ENCODE measurements at regions not wholly inside any gene's neighbourhood (a gene's known extent, or its start where the extent isn't known, plus 50 kb on each side); places are given as distances from the start of the nearest gene placed in this dataset.
A peak's percentile ranks its signal among the peaks of the same experiment; 100 is the strongest.

GRCh38 chr14:87494010-87494409 is 499.0 kb downstream of the GALC start:
- in situ Hi-C loops (cut with HindIII; ENCODE audit: low pct_unique_long_range_greater_than_20kb, low sequenced_read_pairs), result no loop called here
- DNase-seq (ENCODE audit: low read depth), result peak; percentile 5

GRCh38 chr14:87492561-87492960 is 500.4 kb downstream of the GALC start:
- DNase-seq (ENCODE audit: low read depth), result no peak
- in situ Hi-C loops (cut with HindIII; ENCODE audit: low pct_unique_long_range_greater_than_20kb, low sequenced_read_pairs), result no loop called here

DNA sequence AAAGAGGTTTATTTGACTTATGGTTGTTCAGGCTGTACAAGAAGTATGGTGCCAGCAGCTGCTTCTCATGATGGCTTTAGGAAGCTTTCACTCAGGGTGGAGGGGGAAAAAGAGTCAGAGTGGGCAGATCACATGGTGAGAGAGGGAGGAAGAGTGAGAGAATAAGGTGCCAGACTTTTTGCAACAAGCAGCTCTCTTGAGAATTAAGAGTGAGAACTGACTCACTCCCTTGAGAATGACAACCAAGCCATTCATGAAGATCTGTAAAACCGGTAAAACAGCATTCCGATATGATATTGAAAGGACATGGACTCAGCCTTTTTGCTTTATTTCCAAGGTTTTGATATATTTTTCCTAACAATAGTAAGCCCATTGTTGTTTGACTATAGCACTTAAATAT is 501.2 kb downstream of the GALC start:
- no peak for DNase-seq (ENCODE audit: low read depth)
- in situ Hi-C loops (cut with HindIII; ENCODE audit: low pct_unique_long_range_greater_than_20kb, low sequenced_read_pairs), result no loop called here

DNA sequence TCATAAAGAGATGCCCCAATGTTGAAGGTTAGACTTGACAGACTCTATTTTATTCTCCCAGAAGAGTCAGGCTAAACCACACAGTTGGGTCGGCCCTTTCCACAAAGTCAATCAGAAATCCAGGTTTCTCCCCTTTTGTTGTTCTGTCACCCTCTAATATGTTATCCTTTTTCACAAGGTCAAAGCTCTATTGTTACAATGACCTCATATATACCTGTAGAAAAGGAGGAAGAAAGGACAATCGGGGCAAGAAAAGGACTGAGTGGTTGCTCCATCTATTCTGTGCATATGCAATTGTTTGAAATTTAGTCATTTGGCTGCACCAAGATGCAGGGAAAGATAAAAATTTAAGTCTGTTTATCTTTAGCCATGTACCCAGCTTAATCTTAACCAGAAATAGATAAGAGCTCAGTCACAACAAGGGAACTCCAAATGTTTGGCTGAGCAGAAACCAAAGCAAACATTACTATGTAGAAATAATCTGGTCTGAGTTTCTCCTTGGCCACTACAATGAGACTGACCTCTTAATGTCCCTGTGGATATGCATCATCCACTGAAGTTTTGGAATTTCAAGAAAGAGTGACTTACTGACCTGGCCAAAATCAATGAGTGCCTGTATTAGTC is 503.7 kb downstream of the GALC start:
- in situ Hi-C loops (cut with HindIII; ENCODE audit: low pct_unique_long_range_greater_than_20kb, low sequenced_read_pairs), result no loop called here
- DNase-seq (ENCODE audit: low read depth), result no peak

DNA sequence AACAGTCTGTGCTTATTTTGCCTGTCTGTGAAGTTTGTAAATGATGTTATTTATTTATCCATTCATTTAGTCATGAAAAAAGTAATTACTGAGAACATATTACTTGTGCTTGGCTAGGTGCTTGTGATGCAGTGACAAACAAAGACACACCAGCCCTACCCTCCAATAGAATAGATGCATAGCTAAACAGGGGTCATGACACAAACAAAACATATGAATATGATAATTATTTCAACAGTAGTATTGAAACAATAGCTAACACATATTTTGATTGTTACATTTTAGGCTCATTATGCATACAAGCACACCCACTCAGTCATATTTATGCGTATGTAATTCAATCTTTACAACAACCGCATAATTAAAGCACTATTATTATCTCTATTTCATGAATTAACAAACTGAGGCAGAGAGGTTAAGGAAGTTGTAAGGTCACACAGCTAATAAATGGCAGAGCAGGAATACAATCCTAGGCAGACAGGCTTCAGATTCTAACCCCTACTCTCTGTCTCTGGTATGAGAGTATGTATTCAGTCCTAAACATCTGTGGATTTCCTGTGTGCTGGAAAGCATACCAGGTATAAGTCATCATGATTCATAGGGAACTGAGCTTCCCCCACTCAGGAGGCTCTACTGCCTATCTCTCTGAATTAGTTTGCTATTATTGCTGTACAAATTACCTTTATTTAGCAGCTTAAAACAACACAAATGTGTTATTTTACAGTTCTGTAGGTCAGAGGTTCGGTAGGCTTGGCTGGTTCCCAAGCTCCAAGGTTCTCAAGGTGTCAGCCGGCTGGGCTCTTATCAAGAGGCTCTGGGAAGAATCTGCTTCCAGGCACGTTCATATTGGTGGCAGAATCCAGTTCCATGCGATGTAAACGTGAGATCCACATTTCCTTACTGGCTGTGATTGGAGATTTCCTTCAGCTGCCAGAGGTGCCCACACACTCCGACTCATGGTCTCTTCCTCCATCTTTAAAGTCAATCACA is 509.4 kb downstream of the GALC start:
- peak; percentile 16 for DNase-seq (ENCODE audit: low read depth)
- in situ Hi-C loops (cut with HindIII; ENCODE audit: low pct_unique_long_range_greater_than_20kb, low sequenced_read_pairs), result no loop called here

DNA sequence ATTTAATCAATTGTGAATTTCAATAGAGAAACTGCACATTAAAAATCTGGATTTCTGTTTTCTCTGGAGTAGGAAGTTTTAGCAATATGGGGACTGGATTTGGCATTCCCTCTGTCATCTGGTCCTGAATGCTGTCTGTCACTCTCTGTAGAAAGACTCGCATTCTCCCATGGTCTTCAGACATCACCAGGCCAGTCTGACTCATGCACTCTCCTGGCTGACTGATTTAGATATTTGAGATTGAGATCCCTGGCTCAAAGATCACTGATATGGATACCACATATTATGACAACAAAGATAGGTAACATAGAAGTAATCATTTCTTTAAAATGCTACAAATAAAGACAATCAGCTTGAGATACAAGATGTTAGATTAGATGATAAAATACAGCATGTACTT is 524.5 kb downstream of the GALC start:
- peak; percentile 12 for DNase-seq (ENCODE audit: low read depth)
- in situ Hi-C loops (cut with HindIII; ENCODE audit: low pct_unique_long_range_greater_than_20kb, low sequenced_read_pairs), result no loop called here

GRCh38 chr14:87467578-87467977 is 525.4 kb downstream of the GALC start:
- no peak for DNase-seq (ENCODE audit: low read depth)
- in situ Hi-C loops (cut with HindIII; ENCODE audit: low pct_unique_long_range_greater_than_20kb, low sequenced_read_pairs), result no loop called here

GRCh38 chr14:87465770-87466169 is 527.2 kb downstream of the GALC start:
- in situ Hi-C loops (cut with HindIII; ENCODE audit: low pct_unique_long_range_greater_than_20kb, low sequenced_read_pairs), result no loop called here

DNA sequence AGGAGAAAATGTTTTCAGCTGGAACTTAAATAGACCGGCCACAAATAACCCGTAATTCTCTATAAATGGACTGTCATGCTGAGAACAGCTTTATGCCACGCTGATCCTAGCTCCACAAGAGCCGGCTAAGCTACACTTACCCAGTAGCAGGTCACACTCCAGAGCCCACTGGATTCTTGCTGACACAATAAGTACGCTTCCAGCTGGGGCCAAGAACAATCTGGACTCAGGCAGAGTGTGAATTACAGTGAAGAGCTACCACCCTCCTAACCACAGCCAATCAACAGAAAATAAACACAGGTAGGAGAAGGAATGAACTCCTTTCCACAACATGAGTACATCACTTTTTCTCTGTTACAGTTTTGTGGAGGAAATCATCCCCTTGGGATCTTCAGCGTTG is 531.3 kb downstream of the GALC start:
- peak; percentile 32 for DNase-seq (ENCODE audit: low read depth)

More at GRCh38 chr14:87465770-87466169, 527.2 kb downstream of the GALC start:
- DNase-seq (ENCODE audit: low read depth), result no peak

DNA sequence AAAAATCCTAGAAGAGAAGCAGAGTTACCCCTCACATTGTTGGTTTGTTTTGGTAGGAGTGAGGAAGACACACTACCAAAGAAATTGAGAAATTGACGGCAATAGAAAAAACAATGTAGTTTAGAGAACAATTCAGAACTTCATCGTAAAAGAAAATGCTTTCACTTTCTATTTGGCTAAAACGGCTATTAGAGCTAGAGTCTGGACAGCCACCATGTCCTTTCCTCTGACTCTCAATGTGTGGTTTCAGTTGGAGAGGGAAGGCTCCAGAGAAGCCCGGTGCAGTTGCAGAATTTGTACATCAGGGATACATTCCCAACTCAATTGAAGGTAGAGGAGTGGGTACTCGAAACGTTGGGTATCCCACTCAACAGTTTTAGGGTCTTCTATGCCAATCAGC is 535.3 kb downstream of the GALC start:
- in situ Hi-C loops (cut with HindIII; ENCODE audit: low pct_unique_long_range_greater_than_20kb, low sequenced_read_pairs), result no loop called here
- DNase-seq (ENCODE audit: low read depth), result no peak

More for the DNA sequence above, 531.3 kb downstream of the GALC start:
- in situ Hi-C loops (cut with HindIII; ENCODE audit: low pct_unique_long_range_greater_than_20kb, low sequenced_read_pairs), result no loop called here

DNA sequence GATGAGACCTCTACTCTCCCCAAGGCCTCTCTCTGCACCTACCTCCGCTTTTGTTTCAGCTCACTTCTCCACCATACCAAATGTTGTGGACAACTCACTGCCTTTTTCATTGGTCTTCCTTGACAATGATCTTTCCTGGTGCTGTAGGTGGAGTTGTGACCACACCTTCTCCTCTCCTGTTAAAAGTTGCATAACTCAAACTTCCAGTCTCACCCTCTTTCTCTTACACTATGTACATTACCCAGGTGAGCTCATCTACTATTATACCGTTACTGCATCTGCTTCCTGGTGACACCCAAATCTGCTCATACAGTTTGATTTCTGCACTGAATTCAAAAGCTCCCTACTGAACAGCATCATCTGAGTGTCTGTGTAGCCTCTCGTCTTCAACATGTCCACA is 542.8 kb downstream of the GALC start:
- in situ Hi-C loops (cut with HindIII; ENCODE audit: low pct_unique_long_range_greater_than_20kb, low sequenced_read_pairs), result no loop called here

GRCh38 chr14:87449016-87449415 is 544.0 kb downstream of the GALC start:
- no peak for DNase-seq (ENCODE audit: low read depth)
- in situ Hi-C loops (cut with HindIII; ENCODE audit: low pct_unique_long_range_greater_than_20kb, low sequenced_read_pairs), result no loop called here

More for the DNA sequence above, 542.8 kb downstream of the GALC start:
- no peak for DNase-seq (ENCODE audit: low read depth)

- no peak for DNase-seq (ENCODE audit: low read depth)
- in situ Hi-C loops (cut with HindIII; ENCODE audit: low pct_unique_long_range_greater_than_20kb, low sequenced_read_pairs), result no loop called here
Measured at GRCh38 chr14:87443787-87444186, 549.2 kb downstream of the GALC start.

GRCh38 chr14:87443039-87443438 is 549.9 kb downstream of the GALC start:
- in situ Hi-C loops (cut with HindIII; ENCODE audit: low pct_unique_long_range_greater_than_20kb, low sequenced_read_pairs), result no loop called here
- DNase-seq (ENCODE audit: low read depth), result no peak

GRCh38 chr14:87437158-87437557 is 555.8 kb downstream of the GALC start:
- in situ Hi-C loops (cut with HindIII; ENCODE audit: low pct_unique_long_range_greater_than_20kb, low sequenced_read_pairs), result no loop called here
- no peak for DNase-seq (ENCODE audit: low read depth)

DNA sequence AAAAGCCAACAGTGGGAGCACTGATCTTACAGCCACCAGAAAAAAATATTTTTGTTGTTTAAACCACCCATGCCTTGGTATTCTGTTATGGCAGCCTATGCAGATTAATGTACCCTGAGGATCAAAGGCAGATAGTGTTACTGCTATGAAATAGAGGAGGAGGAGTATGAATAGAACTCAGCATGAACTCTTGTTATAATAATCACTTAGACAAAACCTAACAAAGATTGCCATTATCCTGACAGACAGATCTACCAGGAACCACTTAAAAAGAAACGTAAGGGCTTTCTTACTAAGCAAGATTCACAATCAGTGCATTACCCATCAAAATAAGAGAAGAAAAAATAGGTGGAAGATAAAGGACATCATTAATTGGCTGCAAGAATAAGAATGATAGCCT is 558.3 kb downstream of the GALC start:
- no peak for DNase-seq (ENCODE audit: low read depth)
- in situ Hi-C loops (cut with HindIII; ENCODE audit: low pct_unique_long_range_greater_than_20kb, low sequenced_read_pairs), result no loop called here

- DNase-seq (ENCODE audit: low read depth), result no peak
- in situ Hi-C loops (cut with HindIII; ENCODE audit: low pct_unique_long_range_greater_than_20kb, low sequenced_read_pairs), result no loop called here
Measured at GRCh38 chr14:87434011-87434410, 559.0 kb downstream of the GALC start.

- DNase-seq (ENCODE audit: low read depth), result no peak
- in situ Hi-C loops (cut with HindIII; ENCODE audit: low pct_unique_long_range_greater_than_20kb, low sequenced_read_pairs), result no loop called here
Measured at GRCh38 chr14:87432698-87433097, 560.3 kb downstream of the GALC start.

DNA sequence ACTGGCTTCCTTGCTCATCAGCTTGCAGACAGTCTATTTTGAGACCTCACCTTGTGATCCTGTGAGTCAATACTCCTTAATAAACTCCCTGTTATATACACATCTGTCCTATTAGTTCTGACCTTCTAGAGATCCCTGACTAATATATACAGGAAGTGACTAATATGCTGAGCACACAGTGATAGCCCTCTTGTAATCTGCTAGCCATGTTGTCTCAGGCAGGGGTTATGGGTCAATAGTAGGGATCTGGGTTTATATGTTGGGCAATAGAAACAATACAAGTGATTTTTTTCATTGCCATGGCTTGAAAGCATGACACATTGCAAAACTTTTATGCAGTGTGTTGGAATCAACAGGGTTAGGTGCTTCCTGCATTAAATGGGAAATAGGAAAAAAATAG is 562.2 kb downstream of the GALC start:
- DNase-seq (ENCODE audit: low read depth), result peak; percentile 13
- in situ Hi-C loops (cut with HindIII; ENCODE audit: low pct_unique_long_range_greater_than_20kb, low sequenced_read_pairs), result no loop called here
